ENCODE measurements at regions not wholly inside any gene's neighbourhood (a gene's known extent, or its start where the extent isn't known, plus 50 kb on each side); places are given as distances from the start of the nearest gene placed in this dataset.

DNA sequence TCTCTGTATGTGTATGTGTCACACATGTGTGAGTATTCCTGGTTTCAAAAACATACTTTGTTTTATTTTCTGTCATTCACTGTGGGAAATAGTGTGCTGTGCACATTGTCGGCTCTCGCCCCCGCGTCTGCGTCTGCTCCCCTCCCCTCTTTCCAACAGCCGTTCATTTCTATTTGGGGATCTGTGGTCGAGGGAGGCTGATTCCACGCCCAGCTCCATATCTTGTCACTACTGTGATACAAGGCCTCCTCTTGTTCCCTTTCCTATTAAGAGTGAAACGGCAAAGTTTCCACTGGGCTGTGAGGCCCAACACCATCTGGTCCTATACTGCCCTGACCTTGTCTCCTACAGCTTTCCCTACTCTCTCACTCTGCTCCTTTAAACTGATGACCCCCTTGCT, 172.5 kb upstream of the LRIG1 start:
- DNase-seq (ENCODE audit: low spot score): no peak
- Histone ChIP-seq H3K9ac (ENCODE audit: low read depth in 1 of 2, low read length in 2 of 2) (no peak overlapping the region), H3K4me1 (ENCODE audit: control insufficient read depth in 4 of 4, insufficient read depth in 4 of 4, low read length in 3 of 4) (no peaks in the 10 kb centered on the region), H3K27me3 (ENCODE audit: control insufficient read depth in 4 of 4, insufficient read depth in 4 of 4, low read length in 3 of 4) (no peaks in the 10 kb centered on the region), H3K36me3 (ENCODE audit: control insufficient read depth in 4 of 4, insufficient read depth in 3 of 4, low read depth in 1 of 4, low read length in 3 of 4) (no peaks in the 10 kb centered on the region), H3K27ac (ENCODE audit: low read depth in 1 of 2, low read length in 2 of 2) (no peak overlapping the region), H3K4me3 (ENCODE audit: low read depth in 1 of 3, low read length in 3 of 3) (no peak overlapping the region), H3K9me3 (ENCODE audit: control insufficient read depth in 4 of 4, low read length in 3 of 4) (peaks cover 0 to 1% (median 0%) of the 10 kb centered on the region in 4 donors)
- WGBS: 74% methylated on average over 9 of the region's 9 CpGs
- no peak for TF ChIP-seq SP1 (IDR thresholded peaks at IDR 0.05)
- no peak for TF ChIP-seq RAD21 (IDR thresholded peaks at IDR 0.05)
- TF ChIP-seq TAF1 (conservative IDR thresholded peaks at IDR 0.05): no peak

- no peak overlapping the region for H3K27ac ChIP-seq (ENCODE audit: low read depth in 1 of 2, low read length in 2 of 2)
- H3K27me3 ChIP-seq (ENCODE audit: control insufficient read depth in 4 of 4, insufficient read depth in 4 of 4, low read length in 3 of 4): no peaks in the 10 kb centered on the region
- DNase-seq (ENCODE audit: low spot score): no peak
- WGBS: 79% methylated on average over 1 of the region's 1 CpG
- H3K9me3 ChIP-seq (ENCODE audit: control insufficient read depth in 4 of 4, low read length in 3 of 4): peaks cover 0 to 1% (median 0%) of the 10 kb centered on the region in 4 donors
- no peak overlapping the region for H3K4me3 ChIP-seq (ENCODE audit: low read depth in 1 of 3, low read length in 3 of 3)
- no peak overlapping the region for H3K9ac ChIP-seq (ENCODE audit: low read depth in 1 of 2, low read length in 2 of 2)
- no peaks in the 10 kb centered on the region for H3K36me3 ChIP-seq (ENCODE audit: control insufficient read depth in 4 of 4, insufficient read depth in 3 of 4, low read depth in 1 of 4, low read length in 3 of 4)
- no peak for TF ChIP-seq MAX (IDR thresholded peaks at IDR 0.05)
- TF ChIP-seq GABPA (IDR thresholded peaks at IDR 0.05 in 1 of 2, conservative IDR thresholded peaks at IDR 0.05 in 1 of 2): no peak
- no peak for TF ChIP-seq REST (IDR thresholded peaks at IDR 0.05)
- TF ChIP-seq, protein P1, sequence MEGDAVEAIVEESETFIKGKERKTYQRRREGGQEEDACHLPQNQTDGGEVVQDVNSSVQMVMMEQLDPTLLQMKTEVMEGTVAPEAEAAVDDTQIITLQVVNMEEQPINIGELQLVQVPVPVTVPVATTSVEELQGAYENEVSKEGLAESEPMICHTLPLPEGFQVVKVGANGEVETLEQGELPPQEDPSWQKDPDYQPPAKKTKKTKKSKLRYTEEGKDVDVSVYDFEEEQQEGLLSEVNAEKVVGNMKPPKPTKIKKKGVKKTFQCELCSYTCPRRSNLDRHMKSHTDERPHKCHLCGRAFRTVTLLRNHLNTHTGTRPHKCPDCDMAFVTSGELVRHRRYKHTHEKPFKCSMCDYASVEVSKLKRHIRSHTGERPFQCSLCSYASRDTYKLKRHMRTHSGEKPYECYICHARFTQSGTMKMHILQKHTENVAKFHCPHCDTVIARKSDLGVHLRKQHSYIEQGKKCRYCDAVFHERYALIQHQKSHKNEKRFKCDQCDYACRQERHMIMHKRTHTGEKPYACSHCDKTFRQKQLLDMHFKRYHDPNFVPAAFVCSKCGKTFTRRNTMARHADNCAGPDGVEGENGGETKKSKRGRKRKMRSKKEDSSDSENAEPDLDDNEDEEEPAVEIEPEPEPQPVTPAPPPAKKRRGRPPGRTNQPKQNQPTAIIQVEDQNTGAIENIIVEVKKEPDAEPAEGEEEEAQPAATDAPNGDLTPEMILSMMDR (IDR thresholded peaks at IDR 0.05; ENCODE audit: low read depth, low read length, missing input control): no peak
- TF ChIP-seq SP1 (IDR thresholded peaks at IDR 0.05): no peak
- no peak for TF ChIP-seq YY1 (IDR thresholded peaks at IDR 0.05)
- TF ChIP-seq EGR1 (IDR thresholded peaks at IDR 0.05; ENCODE audit: low read depth in 2 of 2): no peak
- no peak for TF ChIP-seq TAF1 (conservative IDR thresholded peaks at IDR 0.05)
- TF ChIP-seq JUND (IDR thresholded peaks at IDR 0.05): no peak
- no peak for TF ChIP-seq RXRA (IDR thresholded peaks at IDR 0.05)
- TF ChIP-seq NR2F2 (IDR thresholded peaks at IDR 0.05): no peak
- TF ChIP-seq FOXA1 (IDR thresholded peaks at IDR 0.05): no peak
- TF ChIP-seq RAD21 (IDR thresholded peaks at IDR 0.05): no peak
- TF ChIP-seq, protein P2, sequence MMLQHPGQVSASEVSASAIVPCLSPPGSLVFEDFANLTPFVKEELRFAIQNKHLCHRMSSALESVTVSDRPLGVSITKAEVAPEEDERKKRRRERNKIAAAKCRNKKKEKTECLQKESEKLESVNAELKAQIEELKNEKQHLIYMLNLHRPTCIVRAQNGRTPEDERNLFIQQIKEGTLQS (IDR thresholded peaks at IDR 0.05): no peak
- TF ChIP-seq FOXA2 (IDR thresholded peaks at IDR 0.05): no peak
- no peaks in the 10 kb centered on the region for H3K4me1 ChIP-seq (ENCODE audit: control insufficient read depth in 4 of 4, insufficient read depth in 4 of 4, low read length in 3 of 4)
Observed at GRCh38 chr3:66675366-66675765, 174.5 kb upstream of the LRIG1 start.

All from liver (tissue), 8 donors.